Astrocyte (in vitro differentiated cells and primary cell): ENCODE measurements at regions not wholly inside any gene's neighbourhood (a gene's known extent, or its start where the extent isn't known, plus 50 kb on each side); places are given as distances from the start of the nearest gene placed in this dataset.
A peak's percentile ranks its signal among the peaks of the same experiment; 100 is the strongest.

Source experiments
- DNase-seq: peaks from one replicate; pipeline ENCODE4 v3.0.0-alpha.2; 2010; ENCODE audit warnings: low read depth
- FAIRE-seq: peaks from 2 replicates; lab custom pipeline; 2011; peaks lifted over from hg19 to GRCh38; lab: Jason Lieb, UNC
- H2AFZ ChIP-seq: 2 replicates; pipeline ENCODE4 v1.6.0; 2012; ENCODE audit warnings: low read depth, low read length, inconsistent platforms
- H3K27ac ChIP-seq: 2 replicates; pipeline ENCODE4 v1.5.1; 2011; ENCODE audit warnings: low read depth, low read length, inconsistent platforms
- H3K27me3 ChIP-seq: 2 replicates; pipeline ENCODE4 v1.6.0; 2011; ENCODE audit warnings: low read length, inconsistent platforms; ENCODE audit not compliant: insufficient read depth
- H3K36me3 ChIP-seq: 2 replicates; pipeline ENCODE4 v1.5.1; 2011; ENCODE audit warnings: low read length, inconsistent platforms; ENCODE audit not compliant: insufficient read depth
- H3K4me1 ChIP-seq: 2 replicates; pipeline ENCODE4 v1.5.1; 2011; ENCODE audit warnings: low read length, inconsistent platforms; ENCODE audit not compliant: insufficient read depth
- H3K4me2 ChIP-seq: 2 replicates; pipeline ENCODE4 v1.6.0; 2012; ENCODE audit warnings: low read length, inconsistent platforms
- H3K4me3 ChIP-seq: 2 replicates; pipeline ENCODE4 v1.5.1; 2011; ENCODE audit warnings: low read depth, mild to moderate bottlenecking, low read length, inconsistent platforms; ENCODE audit not compliant: insufficient read depth
- H3K79me2 ChIP-seq: 2 replicates; pipeline ENCODE4 v1.6.0; 2012; ENCODE audit warnings: mild to moderate bottlenecking, low read length, inconsistent platforms; ENCODE audit not compliant: insufficient read depth
- H3K9ac ChIP-seq: 2 replicates; pipeline ENCODE4 v1.6.0; 2012; ENCODE audit warnings: mild to moderate bottlenecking, low read length, inconsistent platforms
- H3K9me3 ChIP-seq: 2 replicates; pipeline ENCODE4 v1.5.1; 2012; ENCODE audit warnings: low read depth, mild to moderate bottlenecking, low read length, inconsistent platforms; ENCODE audit not compliant: insufficient read depth
- H4K20me1 ChIP-seq: 2 replicates; pipeline ENCODE4 v1.6.0; 2012; ENCODE audit warnings: low read length, inconsistent platforms; ENCODE audit not compliant: insufficient read depth
- H3K27ac Mint-ChIP-seq: one replicate; pipeline ENCODE4 v1.8.0; 2021; ENCODE audit warnings: mild to moderate bottlenecking, mixed read lengths; ENCODE audit not compliant: unreplicated experiment
- H3K27me3 Mint-ChIP-seq: one replicate; pipeline ENCODE4 v1.8.0; 2021; ENCODE audit warnings: low read depth, mixed read lengths; ENCODE audit not compliant: unreplicated experiment
- H3K36me3 Mint-ChIP-seq: one replicate; pipeline ENCODE4 v1.8.0; 2021; ENCODE audit warnings: low read depth, mixed read lengths; ENCODE audit not compliant: unreplicated experiment
- H3K4me1 Mint-ChIP-seq: one replicate; pipeline ENCODE4 v1.8.0; 2021; ENCODE audit warnings: low read depth, mixed read lengths; ENCODE audit not compliant: unreplicated experiment
- H3K4me3 Mint-ChIP-seq: one replicate; pipeline ENCODE4 v1.8.0; 2021; ENCODE audit warnings: mild to moderate bottlenecking, moderate library complexity, mixed read lengths; ENCODE audit not compliant: unreplicated experiment
- H3K9me3 Mint-ChIP-seq: one replicate; pipeline ENCODE4 v1.8.0; 2021; ENCODE audit warnings: mild to moderate bottlenecking, mixed read lengths; ENCODE audit not compliant: unreplicated experiment
- CTCF ChIP-seq: IDR thresholded peaks from 2 replicates; pipeline ENCODE4 v1.5.1; 2011; ENCODE audit warnings: low read depth, mild to moderate bottlenecking, inconsistent platforms, low read length, moderate library complexity; ENCODE audit not compliant: insufficient read depth
- EZH2 ChIP-seq: IDR thresholded peaks from 2 replicates; pipeline ENCODE4 v1.6.1; 2012; ENCODE audit warnings: mild to moderate bottlenecking, low read length, inconsistent platforms; ENCODE audit not compliant: insufficient read depth

- no peaks in the 10 kb centered on the region for H3K36me3 ChIP-seq
- no peak overlapping the region for H3K4me3 ChIP-seq
- H3K4me3 Mint-ChIP-seq = no peak overlapping the region
- H3K9me3 ChIP-seq = no peaks in the 10 kb centered on the region
- H3K4me2 ChIP-seq = no peak overlapping the region
- no peak overlapping the region for H2AFZ ChIP-seq
- H3K27me3 ChIP-seq = peaks cover 2% of the 10 kb centered on the region
- H3K4me1 ChIP-seq = peaks cover 7% of the 10 kb centered on the region
- peaks cover 2% of the 10 kb centered on the region for H3K9me3 Mint-ChIP-seq
- TF ChIP-seq EZH2 (no peak), CTCF (no peak)
- peaks cover 39% of the 10 kb centered on the region for H3K4me1 Mint-ChIP-seq
- DNase-seq (no peak), FAIRE-seq (no peak)
- H3K79me2 ChIP-seq = no peaks in the 10 kb centered on the region
- H3K27ac ChIP-seq = no peak overlapping the region
- H3K9ac ChIP-seq = no peak overlapping the region
- no peaks in the 10 kb centered on the region for H3K27me3 Mint-ChIP-seq
- H3K36me3 Mint-ChIP-seq = no peaks in the 10 kb centered on the region
- no peak overlapping the region for H3K27ac Mint-ChIP-seq
- no peaks in the 10 kb centered on the region for H4K20me1 ChIP-seq
Measured at GRCh38 chr4:41431276-41431675, 106.7 kb upstream of the LIMCH1 start.

DNA sequence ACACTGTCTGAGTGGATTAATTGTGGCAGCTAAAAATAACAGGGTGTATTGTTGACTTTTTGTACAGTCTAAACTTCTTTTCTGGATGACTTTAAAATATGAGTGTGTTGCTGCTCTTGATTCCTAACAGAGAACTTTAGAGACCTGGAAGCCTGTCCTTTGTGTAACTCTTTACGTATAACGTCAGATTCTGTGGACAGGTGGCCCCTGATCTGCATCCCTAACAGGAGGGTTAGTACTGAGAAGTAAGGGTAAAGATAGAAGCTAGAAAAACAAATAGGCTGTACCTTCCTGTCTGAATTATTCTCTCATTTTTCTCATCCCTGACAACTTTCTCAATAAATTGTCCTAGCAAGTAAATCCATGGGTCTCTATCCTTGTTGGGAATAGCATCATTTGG is 105.7 kb upstream of the LIMCH1 start:
- H3K27ac Mint-ChIP-seq = peak overlapping the region; percentile 63
- no peaks in the 10 kb centered on the region for H3K9me3 ChIP-seq
- H3K36me3 ChIP-seq = no peaks in the 10 kb centered on the region
- peaks cover 7% of the 10 kb centered on the region for H3K4me1 ChIP-seq
- peaks cover 48% of the 10 kb centered on the region for H3K4me1 Mint-ChIP-seq
- FAIRE-seq (no peak), DNase-seq (no peak)
- no peak overlapping the region for H3K4me3 ChIP-seq
- peak overlapping the region; percentile 49 for H3K9ac ChIP-seq
- no peak overlapping the region for H3K4me3 Mint-ChIP-seq
- H3K27me3 Mint-ChIP-seq = no peaks in the 10 kb centered on the region
- peaks cover 2% of the 10 kb centered on the region for H3K9me3 Mint-ChIP-seq
- H3K36me3 Mint-ChIP-seq = no peaks in the 10 kb centered on the region
- H4K20me1 ChIP-seq = no peaks in the 10 kb centered on the region
- TF ChIP-seq CTCF (no peak), EZH2 (no peak)
- H3K79me2 ChIP-seq = no peaks in the 10 kb centered on the region
- peak overlapping the region; percentile 45 for H3K4me2 ChIP-seq
- peak overlapping the region; percentile 71 for H3K27ac ChIP-seq
- H2AFZ ChIP-seq = no peak overlapping the region
- no peaks in the 10 kb centered on the region for H3K27me3 ChIP-seq

GRCh38 chr4:41432881-41433280 is 105.1 kb upstream of the LIMCH1 start:
- peak overlapping the region; percentile 49 for H3K9ac ChIP-seq
- H3K4me2 ChIP-seq = peak overlapping the region; percentile 45
- no peaks in the 10 kb centered on the region for H3K79me2 ChIP-seq
- Mint-ChIP-seq H3K4me3 (no peak overlapping the region), H3K9me3 (peaks cover 2% of the 10 kb centered on the region), H3K27ac (peak overlapping the region; percentile 87), H3K4me1 (peaks cover 47% of the 10 kb centered on the region), H3K36me3 (no peaks in the 10 kb centered on the region), H3K27me3 (no peaks in the 10 kb centered on the region)
- no peak for TF ChIP-seq CTCF
- no peak overlapping the region for H3K4me3 ChIP-seq
- H2AFZ ChIP-seq = peak overlapping the region; percentile 8
- H4K20me1 ChIP-seq = no peaks in the 10 kb centered on the region
- FAIRE-seq (peak; percentile 5), DNase-seq (peak; percentile 94)
- no peaks in the 10 kb centered on the region for H3K27me3 ChIP-seq
- no peaks in the 10 kb centered on the region for H3K9me3 ChIP-seq
- H3K27ac ChIP-seq = peak overlapping the region; percentile 71
- peaks cover 7% of the 10 kb centered on the region for H3K4me1 ChIP-seq
- H3K36me3 ChIP-seq = no peaks in the 10 kb centered on the region
